ENCODE measurements at regions not wholly inside any gene's neighbourhood (a gene's known extent, or its start where the extent isn't known, plus 50 kb on each side); places are given as distances from the start of the nearest gene placed in this dataset.
"Not testable (repeated sequence)": the region's sequence is repeated elsewhere in the genome, so short reads cannot be mapped to it uniquely, and the experiment has no call there.

- Mint-ChIP-seq H3K4me3 (no peak overlapping the region), H3K9me3 (no peaks in the 10 kb centered on the region), H3K27ac (ENCODE audit: unreplicated experiment) (peak overlapping the region; percentile 1), H3K4me1 (peaks cover 26% of the 10 kb centered on the region), H3K27me3 (ENCODE audit: low read depth) (no peaks in the 10 kb centered on the region), H3K36me3 (ENCODE audit: low read depth) (no peaks in the 10 kb centered on the region)
- no peak for DNase-seq (ENCODE audit: low read depth, low spot score)
- no peak for TF ChIP-seq CTCF (conservative IDR thresholded peaks at IDR 0.05)
Measured at GRCh38 chr5:115452083-115452482, 92.5 kb downstream of the FEM1C start.

- H3K27me3 Mint-ChIP-seq (ENCODE audit: low read depth) = no peaks in the 10 kb centered on the region
- no peaks in the 10 kb centered on the region for H3K9me3 Mint-ChIP-seq
- no peak overlapping the region for H3K4me3 Mint-ChIP-seq
- TF ChIP-seq CTCF (conservative IDR thresholded peaks at IDR 0.05) = no peak
- DNase-seq (ENCODE audit: low read depth, low spot score) = no peak
- H3K4me1 Mint-ChIP-seq = peaks cover 18% of the 10 kb centered on the region
- no peaks in the 10 kb centered on the region for H3K36me3 Mint-ChIP-seq (ENCODE audit: low read depth)
- no peak overlapping the region for H3K27ac Mint-ChIP-seq (ENCODE audit: unreplicated experiment)
Measured at GRCh38 chr5:115450741-115451140, 93.8 kb downstream of the FEM1C start.

GRCh38 chr5:115448630-115449029 lies 95.9 kb downstream of the FEM1C start:
- not testable (repeated sequence) for H3K4me3 Mint-ChIP-seq; H3K27me3 Mint-ChIP-seq (ENCODE audit: low read depth); H3K36me3 Mint-ChIP-seq (ENCODE audit: low read depth); H3K27ac Mint-ChIP-seq (ENCODE audit: unreplicated experiment); DNase-seq (ENCODE audit: low read depth, low spot score); H3K9me3 Mint-ChIP-seq
- H3K4me1 Mint-ChIP-seq = peaks cover 11% of the 10 kb centered on the region

- Mint-ChIP-seq H3K9me3 (peaks cover 2% of the 10 kb centered on the region), H3K36me3 (ENCODE audit: low read depth) (no peaks in the 10 kb centered on the region), H3K27ac (ENCODE audit: unreplicated experiment) (no peak overlapping the region), H3K4me1 (no peaks in the 10 kb centered on the region), H3K4me3 (no peak overlapping the region), H3K27me3 (ENCODE audit: low read depth) (peaks cover 4% of the 10 kb centered on the region)
- DNase-seq (ENCODE audit: low read depth, low spot score) = no peak
- TF ChIP-seq CTCF (conservative IDR thresholded peaks at IDR 0.05) = no peak
Measured at GRCh38 chr5:115440782-115441451, 103.7 kb downstream of the FEM1C start.

- peaks cover 2% of the 10 kb centered on the region for H3K9me3 Mint-ChIP-seq
Measured at GRCh38 chr5:115439639-115440038, 104.9 kb downstream of the FEM1C start.

More at GRCh38 chr5:115439639-115440038, 104.9 kb downstream of the FEM1C start:
- peaks cover 2% of the 10 kb centered on the region for H3K27me3 Mint-ChIP-seq (ENCODE audit: low read depth)
- no peak overlapping the region for H3K4me3 Mint-ChIP-seq
- no peaks in the 10 kb centered on the region for H3K4me1 Mint-ChIP-seq
- no peaks in the 10 kb centered on the region for H3K36me3 Mint-ChIP-seq (ENCODE audit: low read depth)
- H3K27ac Mint-ChIP-seq (ENCODE audit: unreplicated experiment) = no peak overlapping the region
- no peak for DNase-seq (ENCODE audit: low read depth, low spot score)
- no peak for TF ChIP-seq CTCF (conservative IDR thresholded peaks at IDR 0.05)
